H4 (cell line): ENCODE measurements at regions not wholly inside any gene's neighbourhood (a gene's known extent, or its start where the extent isn't known, plus 50 kb on each side); places are given as distances from the start of the nearest gene placed in this dataset.
A peak's percentile ranks its signal among the peaks of the same experiment; 100 is the strongest.
"Not testable (repeated sequence)": the region's sequence is repeated elsewhere in the genome, so short reads cannot be mapped to it uniquely, and the experiment has no call there.

Source experiments
- DNase-seq: peaks from one replicate; pipeline ENCODE4 v3.0.0-alpha.2; 2015; ENCODE audit warnings: low spot score

DNA sequence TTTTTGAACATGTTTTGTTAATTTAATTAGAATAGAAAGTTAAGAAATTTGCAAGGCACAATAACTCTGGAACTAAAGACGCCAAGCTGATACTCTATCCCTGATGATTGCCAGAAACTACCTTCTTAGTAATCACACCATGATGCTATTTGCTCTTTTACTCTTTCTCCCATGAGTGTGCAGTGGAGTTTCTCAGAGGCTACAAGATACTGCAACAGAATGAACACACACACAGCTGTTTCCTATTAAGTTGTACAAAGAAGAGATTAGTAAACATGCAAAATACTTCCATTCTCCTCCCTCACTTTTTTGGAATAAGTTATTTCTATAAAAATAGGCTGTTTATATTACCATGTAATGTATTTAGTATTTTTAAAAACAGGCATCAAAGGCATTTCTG is 1367.5 kb downstream of the AACS start:
- DNase-seq: no peak

DNA sequence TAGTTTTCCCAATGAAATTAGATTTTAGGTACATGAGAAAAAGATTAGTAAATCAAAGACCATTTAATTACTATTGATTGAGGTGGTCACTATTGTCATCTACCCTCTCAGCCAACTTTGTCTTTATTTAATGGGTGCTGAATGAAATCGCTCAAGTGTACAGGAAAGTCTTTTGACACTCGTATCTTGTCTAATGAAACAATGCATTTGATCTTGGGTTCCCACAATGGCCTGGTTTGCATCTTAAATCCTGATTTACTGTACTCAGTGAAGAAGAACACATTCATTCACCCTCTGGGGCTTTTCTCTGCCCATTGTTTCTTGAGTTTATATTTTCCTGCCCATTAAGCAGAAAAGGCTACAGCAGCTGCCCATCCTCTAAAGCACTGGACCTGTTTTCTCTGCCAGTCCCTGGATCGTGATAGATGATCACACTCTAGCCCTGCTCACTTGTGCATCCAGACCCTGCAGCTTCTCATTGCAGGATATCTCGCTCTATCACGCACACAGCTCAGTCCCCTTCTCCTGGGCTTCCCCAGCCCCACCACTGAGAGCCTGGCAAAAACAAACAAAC is 1369.3 kb downstream of the AACS start:
- DNase-seq: no peak

DNA sequence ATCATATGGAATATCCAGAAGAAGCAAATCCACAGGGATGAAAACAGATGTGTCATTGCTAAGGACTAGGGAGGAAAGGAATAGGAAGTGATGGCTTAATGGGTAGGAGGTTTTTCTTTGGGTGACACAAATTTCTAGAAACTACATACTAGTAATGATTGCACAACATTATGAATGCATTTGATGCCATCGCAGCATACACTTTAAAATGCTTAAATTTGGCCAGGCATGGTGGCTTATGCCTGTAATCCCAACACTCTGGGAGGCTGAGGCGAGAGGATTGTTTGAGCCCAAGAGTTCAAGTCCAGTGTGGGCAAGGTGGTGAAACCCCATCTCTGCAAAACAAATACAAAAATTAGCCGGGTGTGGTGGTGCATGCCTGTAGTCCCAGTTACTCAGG is 1370.8 kb downstream of the AACS start:
- no peak for DNase-seq

DNA sequence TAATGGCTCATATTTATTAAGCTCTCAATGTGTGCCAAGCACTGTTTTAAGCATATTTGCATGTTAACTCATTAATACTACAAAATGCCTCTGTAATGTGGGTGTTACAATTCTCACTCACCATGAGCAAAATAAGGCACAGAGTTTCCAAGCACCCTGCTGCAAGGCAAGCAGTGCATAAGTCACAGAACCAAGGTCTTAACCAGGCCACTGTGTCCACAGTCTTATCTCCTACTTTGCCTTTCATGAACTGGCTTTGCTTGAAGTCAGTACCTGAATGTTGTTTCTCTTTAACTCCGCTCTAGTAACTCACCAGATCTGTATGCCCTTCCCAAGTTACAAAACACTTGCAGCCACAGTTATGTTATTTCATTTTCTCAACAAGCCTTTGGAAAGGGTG is 1372.7 kb downstream of the AACS start:
- no peak for DNase-seq

DNA sequence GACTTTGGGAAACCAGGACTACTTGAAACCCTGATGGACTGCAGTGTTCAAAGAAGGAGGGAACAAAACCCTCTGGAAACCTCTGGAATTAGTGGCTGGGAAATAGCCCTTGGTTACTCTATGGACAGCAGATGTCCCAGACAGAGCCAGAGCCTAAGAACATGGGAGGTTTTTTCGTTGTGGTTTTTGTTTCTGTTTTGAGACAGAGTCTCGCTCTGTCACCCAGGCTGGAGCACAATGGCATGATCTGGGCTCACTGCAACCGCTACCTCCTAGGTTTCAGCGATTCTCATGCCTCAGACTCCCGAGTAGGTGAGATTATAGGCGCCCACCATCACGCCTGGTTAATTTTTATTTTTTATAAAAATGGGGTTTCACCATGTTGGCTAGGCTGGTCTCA is 1378.7 kb downstream of the AACS start:
- no peak for DNase-seq

DNA sequence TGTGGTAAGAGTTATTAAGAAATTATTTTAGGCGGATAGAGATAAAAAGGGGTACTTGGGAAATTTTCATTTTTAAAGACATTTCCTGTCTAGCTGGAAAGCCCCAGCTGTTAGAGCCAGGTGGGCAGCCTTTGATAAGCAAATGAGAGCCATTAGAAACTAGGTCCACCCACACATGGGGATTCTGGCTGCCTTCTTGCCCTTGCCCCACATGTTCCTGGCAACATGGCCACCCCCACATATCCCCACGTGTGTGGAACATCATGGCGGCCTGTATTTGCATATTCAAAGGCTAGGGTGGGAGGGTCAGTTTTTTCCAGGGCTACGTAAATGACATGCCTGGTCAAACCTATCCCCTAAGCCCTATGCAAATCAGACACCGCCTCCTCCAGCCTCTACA is 1382.1 kb downstream of the AACS start:
- DNase-seq: no peak

DNA sequence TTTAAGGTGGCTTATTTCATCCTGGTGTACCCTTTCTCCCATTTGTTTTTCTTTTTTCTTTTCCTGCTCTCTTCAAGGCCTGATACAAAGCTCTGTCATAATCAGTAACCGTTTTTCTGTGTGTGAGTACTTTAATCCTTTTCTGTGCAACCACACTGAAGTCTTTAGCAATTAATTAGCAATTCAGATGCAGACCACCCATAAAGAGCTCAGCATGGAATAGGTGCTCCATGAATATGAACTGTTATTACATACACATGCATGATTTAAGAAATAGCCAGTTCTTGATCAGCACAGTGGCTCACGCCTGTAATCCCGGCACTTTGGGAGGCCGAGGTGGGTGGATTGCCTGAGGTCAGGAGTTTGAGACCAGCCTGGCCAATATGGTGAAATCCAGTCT is 1386.6 kb downstream of the AACS start:
- no peak for DNase-seq

DNA sequence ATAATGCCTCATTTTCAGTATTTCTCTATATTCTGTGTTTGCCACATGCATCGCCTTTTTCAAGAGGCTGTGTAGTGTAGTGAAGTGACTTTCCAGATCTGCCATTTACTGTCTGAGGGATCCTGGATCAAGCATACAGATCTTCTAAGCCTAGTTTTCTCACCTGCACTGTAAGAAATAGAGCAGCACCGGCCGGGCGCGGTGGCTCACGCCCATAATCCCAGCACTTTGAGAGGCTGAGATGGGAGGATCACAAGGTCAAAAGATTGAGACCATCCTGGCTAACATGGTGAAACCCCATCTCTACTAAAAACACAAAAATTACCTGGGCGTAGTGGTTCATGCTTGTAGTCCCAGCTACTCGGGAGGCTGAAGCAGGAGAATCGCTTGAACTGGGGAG is 1387.5 kb downstream of the AACS start:
- not testable (repeated sequence) for DNase-seq

DNA sequence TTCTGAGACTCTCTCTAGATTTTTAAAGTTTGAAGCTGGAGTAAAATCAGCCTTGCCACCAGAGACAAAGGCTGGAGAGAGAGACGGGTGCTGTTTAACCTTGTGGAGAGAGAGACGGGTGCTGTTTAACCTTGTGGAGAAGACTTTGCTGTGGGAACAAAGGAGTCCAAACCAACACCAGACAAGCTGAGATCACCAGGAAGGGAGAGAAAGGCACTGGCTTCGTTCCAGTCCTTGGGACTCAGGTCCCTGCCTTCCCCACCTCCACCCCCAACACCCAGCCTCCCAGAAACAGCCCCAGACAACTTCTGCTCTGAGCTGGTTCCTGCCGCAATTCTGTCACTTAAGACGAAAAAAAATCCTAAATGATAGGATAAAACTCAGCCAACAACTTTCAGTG is 1389.3 kb downstream of the AACS start:
- DNase-seq: no peak

DNA sequence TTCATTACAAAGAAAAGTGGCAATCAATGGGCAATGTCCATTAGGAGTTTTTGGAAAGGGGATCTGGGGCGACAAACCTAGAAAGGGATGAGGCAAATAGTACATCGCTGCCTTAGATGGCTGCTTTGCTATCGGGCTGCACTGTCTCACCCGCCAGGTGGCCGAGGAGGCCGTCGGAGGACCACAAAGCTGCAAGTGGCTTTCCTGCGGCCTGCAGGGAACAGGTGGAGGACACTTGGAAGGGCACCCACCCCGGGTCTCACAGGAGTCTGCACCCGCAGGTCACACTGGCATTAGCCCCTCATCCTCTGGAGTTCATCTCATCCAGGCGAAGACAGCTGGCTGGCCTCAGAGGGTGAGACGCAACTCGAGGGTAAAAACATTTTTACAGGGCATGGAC is 1392.5 kb downstream of the AACS start:
- DNase-seq: no peak

DNA sequence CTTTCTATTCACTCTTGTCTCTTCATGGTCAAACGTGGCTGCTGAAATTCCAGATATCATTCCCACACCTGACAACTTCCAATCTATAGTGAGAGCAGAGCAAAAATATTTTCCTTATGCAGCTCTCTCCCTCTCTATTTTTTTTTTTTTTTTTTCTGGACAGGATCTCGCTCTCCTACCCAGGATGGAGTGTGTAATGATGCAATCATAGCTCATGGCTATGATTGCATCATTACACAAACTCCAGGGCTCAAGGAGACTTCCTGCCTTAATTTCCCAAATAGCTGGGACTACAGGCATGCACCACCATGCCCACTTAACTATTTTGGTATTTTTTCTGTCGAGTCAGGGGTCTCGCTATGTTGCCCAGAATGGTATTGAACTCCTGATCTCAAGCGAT is 1398.9 kb downstream of the AACS start:
- no peak for DNase-seq

DNA sequence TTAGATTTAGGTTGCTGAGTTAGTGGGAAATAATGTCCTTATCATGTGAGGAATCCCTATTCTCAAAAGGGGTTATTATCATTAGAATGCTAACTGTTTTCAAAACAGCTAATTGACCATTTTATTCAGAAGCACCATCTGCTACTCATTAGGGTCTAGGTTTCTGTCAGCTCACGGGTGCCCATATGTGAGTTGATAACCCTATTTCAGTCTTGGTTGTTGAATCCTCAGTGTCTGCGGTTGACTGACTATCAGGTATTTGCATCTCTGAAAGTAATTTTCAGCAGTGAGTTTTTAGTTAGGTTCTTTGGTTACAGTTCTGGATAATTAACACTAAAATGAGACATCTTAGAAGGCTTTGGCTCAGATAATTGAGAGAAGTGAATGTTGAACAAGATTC is 1404.0 kb downstream of the AACS start:
- no peak for DNase-seq

DNA sequence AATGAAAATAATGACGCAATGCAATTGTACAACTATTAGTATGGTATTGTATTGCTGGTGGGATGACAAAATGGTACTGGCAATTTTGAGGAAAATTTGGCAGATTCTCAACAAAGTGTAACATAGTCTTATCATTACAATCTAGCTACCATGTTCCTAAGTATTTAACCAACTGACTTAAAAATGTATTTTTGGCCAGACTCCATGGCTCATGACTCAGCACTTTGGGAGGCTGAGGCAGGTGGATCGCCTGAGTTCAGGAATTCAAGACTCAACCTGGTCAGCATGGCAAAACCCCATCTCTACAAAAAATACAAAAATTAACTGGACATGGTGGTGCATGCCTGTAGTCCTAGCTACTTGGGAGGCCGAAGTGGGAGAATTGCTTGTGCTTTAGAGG is 1409.5 kb downstream of the AACS start:
- no peak for DNase-seq

DNA sequence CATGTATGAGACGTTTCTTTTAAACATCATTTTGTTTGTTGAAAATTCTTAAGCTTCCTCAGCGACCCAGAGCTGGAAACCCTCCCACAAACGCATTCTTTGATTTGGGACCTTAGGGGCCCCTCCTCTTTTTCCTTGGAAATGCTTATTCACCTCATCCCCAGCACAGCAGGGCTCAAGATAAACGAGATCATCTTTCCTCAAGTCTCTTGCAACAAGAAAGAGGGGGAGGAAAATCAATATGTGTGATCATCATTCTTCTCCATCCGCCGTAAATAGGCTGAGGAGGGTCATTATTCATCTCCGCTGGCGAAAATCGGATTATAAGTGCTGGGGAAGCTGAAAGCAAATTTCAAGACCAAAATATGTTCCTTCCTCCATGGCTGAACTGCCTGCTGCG is 1415.2 kb downstream of the AACS start:
- DNase-seq: no peak

DNA sequence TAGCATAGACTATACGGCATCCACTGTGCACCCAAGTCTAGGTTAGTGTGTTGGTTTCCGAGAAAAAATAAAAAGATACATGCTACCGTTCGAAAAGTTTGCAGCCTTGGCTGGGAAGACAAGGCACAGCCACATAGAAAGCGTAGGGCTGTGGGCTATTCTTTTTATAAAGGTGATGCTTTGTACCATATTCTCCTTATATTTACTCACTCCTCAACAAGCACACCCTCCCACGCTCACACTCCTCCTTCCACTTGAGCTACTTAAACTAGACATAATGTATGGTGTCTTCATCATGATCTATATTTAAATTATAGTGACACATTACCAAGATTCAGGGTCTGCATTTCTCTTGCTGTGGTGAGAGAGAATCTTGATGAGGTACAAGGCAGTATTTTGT is 1416.5 kb downstream of the AACS start:
- no peak for DNase-seq

DNA sequence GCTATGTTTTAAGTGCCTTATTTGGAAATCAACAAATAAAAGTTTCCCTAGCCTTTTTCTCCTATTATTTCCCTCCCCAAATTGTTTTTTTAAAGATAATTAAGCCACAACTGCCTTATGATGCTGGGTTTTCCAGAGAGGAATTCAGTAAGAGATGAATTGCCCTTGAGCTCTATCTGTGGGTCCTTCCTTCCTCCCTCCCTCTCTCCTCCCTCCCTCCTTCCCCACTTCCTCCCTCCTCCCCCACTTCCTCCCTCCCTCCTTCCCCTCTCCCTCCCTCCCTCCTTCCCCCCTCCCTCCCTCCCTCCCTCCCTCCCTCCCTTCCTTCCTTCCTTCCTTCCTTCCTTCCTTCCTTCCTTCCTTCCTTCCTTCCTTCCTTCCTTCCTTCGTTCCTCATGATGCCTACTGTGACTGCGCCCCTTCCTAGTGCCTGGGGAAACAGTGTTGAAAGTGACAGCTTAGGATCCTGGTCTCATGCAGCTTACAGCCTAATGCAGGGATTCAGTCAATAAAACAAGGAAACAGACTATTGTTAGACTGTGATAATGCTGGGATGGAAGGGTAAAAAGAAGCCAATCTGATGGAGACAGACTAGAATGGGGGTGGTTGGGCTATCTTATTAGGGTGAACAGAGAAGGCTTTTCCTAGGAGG is 1417.1 kb downstream of the AACS start:
- DNase-seq: no peak

DNA sequence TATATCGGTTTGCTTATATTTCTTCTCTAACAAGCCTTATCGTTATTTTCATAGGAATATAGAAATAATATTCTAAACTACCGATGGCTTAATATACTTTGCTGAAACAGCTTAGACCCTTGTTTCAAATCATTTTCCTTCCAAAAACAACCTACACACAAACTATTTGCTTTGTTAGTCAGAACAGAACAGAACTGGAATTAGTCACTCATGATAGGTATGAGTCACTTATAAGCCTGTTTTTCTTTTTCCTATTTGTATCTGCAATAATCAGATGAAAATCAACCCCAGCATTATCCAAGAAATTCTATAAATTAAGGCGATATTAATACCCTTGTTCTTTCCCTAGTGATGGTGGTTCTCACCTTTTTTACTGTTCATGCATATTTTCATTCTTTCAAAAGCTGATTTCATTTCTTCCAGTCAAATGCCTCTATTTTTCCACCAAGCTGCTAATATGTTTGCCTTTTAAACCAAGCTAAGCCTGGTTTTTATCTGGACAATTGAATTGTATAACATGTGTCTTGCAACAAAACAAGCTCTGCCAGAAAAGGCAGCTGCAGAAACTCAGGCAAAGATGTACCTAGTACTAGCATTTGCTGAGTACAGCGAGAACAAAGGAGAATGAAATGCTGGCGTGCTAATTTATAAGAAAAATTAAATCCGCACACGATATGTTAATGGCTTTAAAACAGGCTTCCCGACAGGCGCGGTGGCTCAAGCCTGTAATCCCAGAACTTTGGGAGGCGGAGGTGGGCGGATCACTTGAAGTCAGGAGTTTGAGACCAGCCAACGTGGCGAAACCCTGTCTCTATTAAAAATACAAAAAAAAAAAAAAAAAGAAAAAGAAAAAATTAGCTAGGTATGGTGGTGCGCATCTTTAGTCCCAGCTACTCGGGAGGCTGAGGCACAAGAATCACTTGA is 1418.2 kb downstream of the AACS start:
- DNase-seq: peak; percentile 26

DNA sequence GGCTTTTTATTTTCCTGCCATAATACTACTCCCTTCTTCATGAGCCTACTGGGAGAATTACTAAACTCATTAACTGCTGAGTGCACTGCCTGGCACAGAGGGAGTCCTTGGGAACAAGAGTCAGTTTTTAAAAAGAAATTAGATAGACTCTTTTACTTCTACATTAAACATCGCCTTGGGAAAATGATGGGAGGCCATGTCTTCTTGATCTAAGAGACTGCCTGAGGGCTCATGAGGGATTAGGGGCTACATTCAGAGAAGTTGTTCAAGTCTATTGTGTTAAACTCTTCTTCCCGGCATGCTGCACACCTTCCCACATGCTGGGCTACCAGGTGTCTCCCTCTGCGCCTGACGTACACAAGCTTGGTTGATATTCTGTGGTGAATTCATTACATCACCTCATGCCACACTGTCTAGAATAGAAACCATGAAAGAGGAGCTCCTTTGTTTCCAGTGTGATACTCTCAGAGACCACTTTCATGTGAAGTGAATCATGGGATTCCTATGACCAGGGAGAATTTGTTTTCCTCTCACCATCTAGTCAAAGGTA is 1422.3 kb downstream of the AACS start:
- DNase-seq: no peak

DNA sequence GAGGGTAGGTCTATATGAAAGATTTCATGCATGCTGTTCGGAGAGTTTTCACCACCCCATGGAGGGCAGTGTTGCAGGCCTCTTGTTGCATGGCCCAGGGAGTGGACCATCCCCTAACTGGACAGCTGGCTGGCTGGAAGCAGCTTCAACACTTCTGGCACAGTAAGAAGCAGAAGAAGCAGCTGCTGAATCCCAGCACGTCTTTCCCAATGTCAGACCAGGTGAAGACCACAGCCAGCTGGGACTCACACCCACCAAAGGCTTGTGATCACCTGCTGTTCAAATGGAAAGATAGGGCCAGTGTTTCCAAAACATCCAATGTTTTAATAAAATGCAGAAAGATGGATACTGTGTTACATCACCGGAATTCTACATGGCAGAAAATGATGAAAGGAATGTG is 1423.6 kb downstream of the AACS start:
- DNase-seq: no peak

DNA sequence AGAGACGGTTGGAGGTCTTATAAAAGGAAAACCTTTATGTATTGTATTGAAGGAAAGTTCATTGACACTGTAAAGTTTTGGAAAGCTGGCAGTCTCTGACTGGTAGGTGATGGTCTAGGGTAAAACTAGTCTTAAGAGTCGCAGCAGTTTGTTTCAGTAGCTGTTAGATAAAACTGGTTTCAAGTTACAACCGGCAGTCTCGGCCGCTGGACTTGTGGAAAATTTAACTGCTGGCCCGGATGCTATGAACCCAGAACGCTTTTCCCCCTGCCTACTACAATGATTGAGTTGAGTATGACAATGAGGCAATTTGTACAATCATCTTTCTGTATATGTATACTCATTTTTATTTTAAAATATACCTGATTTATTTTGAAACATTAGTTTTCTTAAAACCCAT is 1426.9 kb downstream of the AACS start:
- peak; percentile 42 for DNase-seq

DNA sequence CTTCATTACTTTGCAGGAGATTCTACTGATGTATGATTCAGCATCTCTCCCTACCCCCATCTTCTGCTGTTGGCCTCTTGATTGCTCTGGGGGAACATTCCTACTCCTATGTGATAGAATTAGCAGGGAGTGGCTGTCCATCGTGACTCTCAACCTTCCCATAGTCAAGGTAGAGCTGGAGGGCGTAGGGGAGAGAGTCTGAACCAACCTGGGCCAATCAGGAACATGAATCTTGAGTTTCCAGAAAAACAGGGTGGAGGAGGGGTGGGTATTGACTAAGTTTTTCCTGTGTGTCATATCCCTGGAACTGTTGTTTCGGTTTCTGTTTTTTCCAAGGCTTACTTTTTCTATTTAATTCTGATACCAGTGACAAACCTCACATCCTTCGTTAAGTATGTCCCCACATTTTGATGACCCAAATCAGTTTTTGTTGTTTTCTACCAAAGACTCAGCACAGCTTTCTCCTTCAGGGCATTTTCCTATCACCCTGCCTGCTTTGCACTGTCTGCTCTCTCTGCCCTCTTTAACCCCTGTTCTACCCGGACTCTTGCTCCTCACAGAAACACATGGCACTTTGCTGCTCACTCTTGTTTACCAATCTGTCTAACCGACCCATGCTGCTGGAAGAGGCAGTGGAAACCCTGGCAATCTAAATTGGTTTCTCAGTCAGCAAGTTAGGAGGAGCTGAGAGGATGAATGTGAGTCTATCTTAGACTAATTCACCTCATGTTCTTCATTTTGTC is 1428.3 kb downstream of the AACS start:
- DNase-seq: peak; percentile 69

DNA sequence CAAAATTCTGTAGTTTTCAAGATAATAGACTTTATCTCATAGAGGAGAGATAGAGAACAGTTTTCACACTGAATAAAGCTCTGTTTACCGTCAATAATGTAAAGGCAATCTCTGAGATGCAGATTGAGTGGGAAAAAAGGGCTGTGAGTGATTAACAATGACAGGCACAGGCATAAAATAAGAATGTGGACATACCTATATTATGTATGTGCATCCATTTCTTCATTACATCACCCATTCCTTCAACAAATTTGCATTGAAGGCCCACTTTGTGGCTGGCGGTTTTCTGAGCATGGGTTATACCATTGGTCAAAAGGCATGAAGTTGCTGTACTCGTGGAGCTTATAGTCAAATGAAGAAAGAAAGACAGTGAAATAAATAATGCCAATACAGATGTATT is 1431.0 kb downstream of the AACS start:
- DNase-seq: no peak
